GM12878 (cell line): ENCODE measurements at regions not wholly inside any gene's neighbourhood (a gene's known extent, or its start where the extent isn't known, plus 50 kb on each side); places are given as distances from the start of the nearest gene placed in this dataset.

Experiments used
- ATAC-seq: fragments of 200-7000 bp; cut with Tn5 transposase; 3 replicates; pipeline ENCODE4 v1.9.1; 2020; ENCODE audit warnings: mild to moderate bottlenecking, moderate library complexity
- BruUV-seq: library from RNA; stranded (reverse); fragments of 400-500 nt; replicated peaks from 2 replicates; lab custom pipeline; 2021; lab: Mats Ljungman, UMichigan
- CTCF ChIA-PET: fragments of 300-600 bp; sonication (Branson Sonifier 250); formaldehyde crosslinking; extraction: SDS; loops from one replicate; lab custom pipeline; 2021; ENCODE audit warnings: inconsistent platforms; lab: Yijun Ruan, JAX
- POLR2A ChIA-PET: fragments of 350-600 bp; formaldehyde crosslinking; extraction: SDS; loops from one replicate; lab custom pipeline; 2021; ENCODE audit warnings: inconsistent platforms; lab: Charles Lee
- RAD21 ChIA-PET: fragments of 300-600 bp; sonication (Branson Sonifier 250); formaldehyde crosslinking; loops from one replicate; lab custom pipeline; 2023; ENCODE audit warnings: antibody characterized with exemption; ENCODE audit not compliant: unreplicated experiment; lab: Charles Lee
- SMC1A ChIA-PET: fragments of 300-600 bp; sonication (Branson Sonifier 250); formaldehyde crosslinking; loops from one replicate; lab custom pipeline; 2023; ENCODE audit not compliant: unreplicated experiment, uncharacterized antibody; lab: Charles Lee
- DNase-seq: peaks from one replicate; pipeline ENCODE4 v3.0.0-alpha.2; 2011; ENCODE audit warnings: low read depth, low spot score
- FAIRE-seq: peaks from 3 replicates; lab custom pipeline; 2011; peaks lifted over from hg19 to GRCh38; lab: Jason Lieb, UNC
- H2AFZ ChIP-seq: 2 replicates; pipeline ENCODE4 v1.6.0; 2011; ENCODE audit warnings: low read depth, low read length, control low read depth; ENCODE audit not compliant: control insufficient read depth
- H3K27ac ChIP-seq: 2 replicates; pipeline ENCODE4 v1.5.1; 2011; ENCODE audit warnings: control low read depth; ENCODE audit not compliant: control insufficient read depth, insufficient read depth
- H3K27me3 ChIP-seq, 2 experiments: replicated peaks in 1 of 2; 2 replicates each; pipeline versions ENCODE4 v1.6.0 to v1.6.1; 2011; ENCODE audit warnings: low read length in 1 of 2; ENCODE audit not compliant: control insufficient read depth in 2 of 2, insufficient read depth in 2 of 2
- H3K36me3 ChIP-seq, 2 experiments: 2 replicates each; pipeline ENCODE4 v1.5.1; 2011; ENCODE audit warnings: low read length in 1 of 2; ENCODE audit not compliant: control insufficient read depth in 2 of 2, insufficient read depth in 2 of 2
- H3K4me1 ChIP-seq: 2 replicates; pipeline ENCODE4 v1.6.1; 2011; ENCODE audit warnings: mild to moderate bottlenecking, low read length, moderate library complexity, mixed read lengths; ENCODE audit not compliant: control insufficient read depth, insufficient read depth
- H3K4me2 ChIP-seq: 2 replicates; pipeline ENCODE4 v1.6.0; 2011; ENCODE audit warnings: control low read depth; ENCODE audit not compliant: control insufficient read depth, insufficient read depth
- H3K4me3 ChIP-seq: fragments of 200-600 bp; sonication (generic); 2 replicates; pipeline ENCODE4 v1.5.1; 2016
- H3K79me2 ChIP-seq: 2 replicates; pipeline ENCODE4 v1.6.0; 2011; ENCODE audit warnings: low read length; ENCODE audit not compliant: control insufficient read depth, insufficient read depth
- H3K9ac ChIP-seq: 2 replicates; pipeline ENCODE4 v1.8.0; 2011; ENCODE audit warnings: low read length, control low read depth, mixed read lengths; ENCODE audit not compliant: control insufficient read depth, insufficient read depth
- H3K9me3 ChIP-seq: replicated peaks from 3 replicates; pipeline ENCODE4 v1.5.1; 2011; ENCODE audit warnings: mild to moderate bottlenecking, low read length; ENCODE audit not compliant: control insufficient read depth, insufficient read depth
- H4K20me1 ChIP-seq: 2 replicates; pipeline ENCODE4 v1.6.0; 2011; ENCODE audit not compliant: control insufficient read depth, insufficient read depth
- CUX1 ChIP-seq: IDR thresholded peaks from 2 replicates; pipeline ENCODE4 v1.6.1; 2012; ENCODE audit warnings: improper control_type of control experiment, low read depth, low read length; ENCODE audit not compliant: insufficient replicate concordance
- KAT2A ChIP-seq: conservative IDR thresholded peaks from 2 replicates; pipeline ENCODE4 v1.6.1; 2011; ENCODE audit warnings: low read depth, low read length; ENCODE audit not compliant: control insufficient read depth
- NFIC ChIP-seq: IDR thresholded peaks from 2 replicates; pipeline ENCODE4 v1.6.1; 2012; ENCODE audit warnings: low read depth, mild to moderate bottlenecking, inconsistent platforms, low read length, moderate library complexity
- in situ Hi-C: fragments of 300-500 bp; cut with MboI; formaldehyde crosslinking; loops from 9 replicates; pipeline ENCODE4 v1.14.3; 2018; ENCODE audit warnings: mixed read lengths
- intact Hi-C: fragments of 100-400 bp; cut with micrococcal nuclease; formaldehyde crosslinking; loops from one replicate; pipeline ENCODE4 v1.14.2; 2022; ENCODE audit not compliant: unreplicated experiment

- no peak overlapping the region for H2AFZ ChIP-seq
- BruUV-seq, result no TSS peak
- no peak overlapping the region for H3K4me2 ChIP-seq
- intact Hi-C loops (no loop called here), in situ Hi-C loops (no loop called here)
- H3K36me3 ChIP-seq, result no peaks in the 10 kb centered on the region
- POLR2A ChIA-PET, result no interaction called here
- DNase-seq (no peak), ATAC-seq (no peak), FAIRE-seq (no peak)
- CTCF ChIA-PET, result no interaction called here
- H4K20me1 ChIP-seq, result no peaks in the 10 kb centered on the region
- no peak overlapping the region for H3K4me3 ChIP-seq
- no peak overlapping the region for H3K27ac ChIP-seq
- RAD21 ChIA-PET, result no interaction called here
- SMC1A ChIA-PET, result no interaction called here
- H3K4me1 ChIP-seq, result no peaks in the 10 kb centered on the region
- no peaks in the 10 kb centered on the region for H3K79me2 ChIP-seq
- H3K9ac ChIP-seq, result no peak overlapping the region
- no peak for TF ChIP-seq NFIC
- TF ChIP-seq CUX1, result no peak
- TF ChIP-seq KAT2A, result no peak
- H3K9me3 ChIP-seq, result no peaks in the 10 kb centered on the region
- H3K27me3 ChIP-seq, result no peaks in the 10 kb centered on the region
These were observed 233.8 kb upstream of the CDH11 start for GRCh38 chr16:65355706-65356105.
